HCT116 (cell line): ENCODE measurements at regions not wholly inside any gene's neighbourhood (a gene's known extent, or its start where the extent isn't known, plus 50 kb on each side); places are given as distances from the start of the nearest gene placed in this dataset.

Experiments used
- ATAC-seq: fragments of 200-7000 bp; cut with Tn5 transposase; 2 replicates; pipeline ENCODE4 v1.9.1; 2020; ENCODE audit warnings: mild to moderate bottlenecking, moderate library complexity
- BruUV-seq: library from RNA; stranded (reverse); fragments of 400-500 nt; replicated peaks from 2 replicates; lab custom pipeline; 2021; lab: Mats Ljungman, UMichigan
- CTCF ChIA-PET: fragments of 300-600 bp; sonication (Branson Sonifier 250); formaldehyde crosslinking; loops from one replicate; lab custom pipeline; 2021; ENCODE audit warnings: antibody characterized with exemption; lab: Charles Lee
- POLR2A ChIA-PET: fragments of 300-600, 350-600 bp; sonication (Branson Sonifier 250); formaldehyde crosslinking; loops from one replicate; lab custom pipeline; 2021; ENCODE audit warnings: antibody characterized with exemption; lab: Charles Lee
- RAD21 ChIA-PET, 2 experiments: fragments of 300-600 bp; sonication (Branson Sonifier 250); formaldehyde crosslinking; loops; one replicate each; lab custom pipeline; 2023; ENCODE audit warnings: low total read pairs in 2 of 2; ENCODE audit not compliant: uncharacterized antibody in 2 of 2, unreplicated experiment in 2 of 2, low non-redundant PET in 1 of 2; lab: Charles Lee
- DNase-seq: peaks from one replicate; pipeline ENCODE4 v3.0.0-alpha.2; 2010; ENCODE audit warnings: low read depth, low spot score
- H2AFZ ChIP-seq: fragments of 200-600 bp; shearing (Covaris generic), sonication (generic); 2 replicates; pipeline ENCODE4 v1.6.1; 2017; ENCODE audit warnings: low read depth, mixed run types, mixed read lengths, antibody characterized with exemption, low read length; ENCODE audit not compliant: poor library complexity, severe bottlenecking
- H3K27ac ChIP-seq: 2 replicates; pipeline ENCODE4 v1.5.1; 2012; ENCODE audit warnings: low read depth, low read length
- H3K27me3 ChIP-seq: fragments of 200-600 bp; sonication (generic); 2 replicates; pipeline ENCODE4 v1.6.1; 2016; ENCODE audit warnings: mixed run types, low read length, mixed read lengths; ENCODE audit not compliant: insufficient read depth
- H3K36me3 ChIP-seq, 2 experiments: fragments of 200-500 bp in 1 of 2; fragments of 200-600 bp in 1 of 2; sonication (Bioruptor generic) in 1 of 2; sonication (generic) in 1 of 2; 2 replicates each; pipeline versions ENCODE4 v1.5.1 to v1.6.1; 2014 to 2016; ENCODE audit warnings: low read length in 2 of 2, inconsistent platforms in 1 of 2, mixed read lengths in 1 of 2, mixed run types in 1 of 2; ENCODE audit not compliant: insufficient read depth in 2 of 2, control insufficient read depth in 1 of 2
- H3K4me1 ChIP-seq, 2 experiments: fragments of 200-600 bp in 1 of 2; sonication (generic) in 1 of 2; 2 replicates each; pipeline versions ENCODE4 v1.5.1 to v1.6.1; 2012 to 2017; ENCODE audit warnings: low read length in 2 of 2, inconsistent platforms in 1 of 2, mild to moderate bottlenecking in 1 of 2, mixed read lengths in 1 of 2, mixed run types in 1 of 2, moderate library complexity in 1 of 2; ENCODE audit not compliant: insufficient read depth in 2 of 2, control insufficient read depth in 1 of 2
- H3K4me2 ChIP-seq: fragments of 200-600 bp; sonication (generic); 2 replicates; pipeline ENCODE4 v1.6.1; 2017; ENCODE audit warnings: mixed run types, low read length, mixed read lengths
- H3K4me3 ChIP-seq, 2 experiments: fragments of 200-600 bp in 1 of 2; sonication (generic) in 1 of 2; replicated peaks in 1 of 2; 2 replicates each; pipeline ENCODE4 v1.5.1; 2011 to 2016; ENCODE audit warnings: low read length in 2 of 2, control low read depth in 1 of 2, low read depth in 1 of 2, mild to moderate bottlenecking in 1 of 2, mixed read lengths in 1 of 2, mixed run types in 1 of 2
- H3K79me2 ChIP-seq: fragments of 200-600 bp; sonication (generic); 2 replicates; pipeline ENCODE4 v1.6.1; 2017; ENCODE audit warnings: mild to moderate bottlenecking, mixed run types, low read length, moderate library complexity, mixed read lengths; ENCODE audit not compliant: insufficient read depth
- H3K9ac ChIP-seq: fragments of 200-600 bp; sonication (generic); 2 replicates; pipeline ENCODE4 v1.6.1; 2016; ENCODE audit warnings: low read length, mixed read lengths
- H3K9me2 ChIP-seq: fragments of 200-600 bp; sonication (generic), shearing (Covaris generic); 2 replicates; pipeline ENCODE4 v1.6.1; 2017; ENCODE audit warnings: mixed run types, mild to moderate bottlenecking, moderate library complexity; ENCODE audit not compliant: insufficient read depth
- H3K9me3 ChIP-seq, 2 experiments: fragments of 200-500 bp in 1 of 2; fragments of 200-600 bp in 1 of 2; sonication (Bioruptor generic) in 1 of 2; sonication (generic) in 1 of 2; 2 replicates each; pipeline ENCODE4 v1.6.1; 2014 to 2017; ENCODE audit warnings: low read length in 2 of 2, mixed read lengths in 2 of 2, inconsistent platforms in 1 of 2, low read depth in 1 of 2, mild to moderate bottlenecking in 1 of 2, mixed run types in 1 of 2, moderate library complexity in 1 of 2; ENCODE audit not compliant: control insufficient read depth in 1 of 2, insufficient read depth in 1 of 2
- H4K20me1 ChIP-seq: fragments of 200-600 bp; sonication (generic), shearing (Covaris generic); 2 replicates; pipeline ENCODE4 v1.6.1; 2017; ENCODE audit warnings: mixed run types, mild to moderate bottlenecking, moderate library complexity; ENCODE audit not compliant: insufficient read depth
- CBX3 ChIP-seq: IDR thresholded peaks from 2 replicates; pipeline ENCODE4 v1.6.1; 2012; ENCODE audit warnings: low read depth
- EGR1 ChIP-seq: IDR thresholded peaks from 2 replicates; pipeline ENCODE4 v1.6.1; 2012; ENCODE audit warnings: low read depth
- ELF1 ChIP-seq: IDR thresholded peaks from 2 replicates; pipeline ENCODE4 v1.6.1; 2012; ENCODE audit warnings: low read depth, borderline replicate concordance
- EZH2phosphoT487 ChIP-seq: fragments of 200-600 bp; IDR thresholded peaks from 2 replicates; pipeline ENCODE4 v1.6.1; 2018; ENCODE audit warnings: antibody characterized with exemption, borderline replicate concordance
- FOSL1 ChIP-seq: IDR thresholded peaks from 2 replicates; pipeline ENCODE4 v1.6.1; 2012; ENCODE audit warnings: low read depth
- JUND ChIP-seq: IDR thresholded peaks from 2 replicates; pipeline ENCODE4 v1.6.1; 2012
- POLR2A ChIP-seq: IDR thresholded peaks from 2 replicates; pipeline ENCODE4 v1.7.0; 2011; ENCODE audit warnings: borderline replicate concordance; ENCODE audit not compliant: insufficient read depth, insufficient read length; ENCODE audit errors: extremely low read depth
- POLR2AphosphoS5 ChIP-seq: IDR thresholded peaks from 2 replicates; pipeline ENCODE4 v1.6.1; 2011; ENCODE audit warnings: mild to moderate bottlenecking, low read depth, low read length, moderate library complexity
- SIN3A ChIP-seq: IDR thresholded peaks from 2 replicates; pipeline ENCODE4 v1.6.1; 2012; ENCODE audit warnings: low read depth
- SP1 ChIP-seq: IDR thresholded peaks from 2 replicates; pipeline ENCODE4 v1.6.1; 2012; ENCODE audit warnings: low read depth
- SRF ChIP-seq: IDR thresholded peaks from 2 replicates; pipeline ENCODE4 v1.6.1; 2012; ENCODE audit warnings: low read depth
- TCF7L2 ChIP-seq: IDR thresholded peaks from 2 replicates; pipeline ENCODE4 v1.7.0; 2011; ENCODE audit warnings: borderline replicate concordance, inconsistent platforms; ENCODE audit not compliant: insufficient read depth, insufficient read length; ENCODE audit errors: extremely low read depth
- YY1 ChIP-seq: IDR thresholded peaks from 2 replicates; pipeline ENCODE4 v1.6.1; 2011; ENCODE audit warnings: low read length, low read depth, moderate library complexity, mild to moderate bottlenecking; ENCODE audit not compliant: insufficient replicate concordance; ENCODE audit errors: extremely low read depth
- ZFX ChIP-seq: fragments of 450-650 bp; IDR thresholded peaks from 2 replicates; pipeline ENCODE4 v1.6.1; 2017
- ZNF274 ChIP-seq: fragments of 200-500 bp; sonication (Bioruptor generic); IDR thresholded peaks from 2 replicates; pipeline ENCODE4 v1.6.1; 2014; ENCODE audit warnings: mild to moderate bottlenecking, low read depth, low read length, inconsistent platforms
- intact Hi-C: fragments of 100-400 bp; cut with micrococcal nuclease; formaldehyde crosslinking; loops from 2 replicates; pipeline ENCODE4 v1.10.0; 2022
- TF ChIP-seq, protein P1 (sequence below): IDR thresholded peaks from 2 replicates; pipeline ENCODE4 v1.6.1; 2012; ENCODE audit warnings: low read depth
- TF ChIP-seq, protein P2 (sequence below): IDR thresholded peaks from 2 replicates; pipeline ENCODE4 v1.6.1; 2012

DNA sequence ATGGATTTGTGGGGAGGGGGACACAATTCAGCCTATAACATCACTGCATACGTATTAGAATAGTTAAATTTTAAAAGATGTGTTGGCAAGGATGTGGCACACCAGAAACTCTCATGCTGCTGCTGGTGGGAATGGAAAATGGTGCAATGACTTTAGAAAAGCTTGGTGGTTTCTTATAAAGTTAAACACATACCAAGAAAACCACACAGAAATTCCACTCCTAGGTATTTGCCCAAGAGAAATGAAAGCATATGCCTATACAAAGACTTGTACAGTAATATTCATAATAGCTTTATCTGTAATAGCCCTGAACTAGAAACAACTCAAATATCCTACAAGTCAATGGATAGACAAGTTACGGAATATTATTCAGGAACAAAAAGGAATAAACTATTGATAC is 71.3 kb upstream of the PDHA1 start:
- ATAC-seq (no peak), DNase-seq (no peak)
- Histone ChIP-seq H2AFZ (no peak overlapping the region), H3K9ac (no peak overlapping the region), H3K4me3 (no peak overlapping the region), H3K9me2 (no peaks in the 10 kb centered on the region), H3K27me3 (no peaks in the 10 kb centered on the region), H3K4me2 (no peak overlapping the region), H3K79me2 (no peaks in the 10 kb centered on the region), H3K9me3 (no peaks in the 10 kb centered on the region), H3K36me3 (no peaks in the 10 kb centered on the region), H3K27ac (no peak overlapping the region), H4K20me1 (no peaks in the 10 kb centered on the region), H3K4me1 (no peaks in the 10 kb centered on the region)
- CTCF ChIA-PET: no interaction called here
- no peak for TF ChIP-seq SIN3A
- no peak for TF ChIP-seq POLR2AphosphoS5
- no peak for TF ChIP-seq SP1
- no peak for TF ChIP-seq FOSL1
- TF ChIP-seq EZH2phosphoT487: no peak
- TF ChIP-seq TCF7L2: no peak
- no peak for TF ChIP-seq JUND
- no peak for TF ChIP-seq EGR1
- no peak for TF ChIP-seq CBX3
- TF ChIP-seq ELF1: no peak
- no peak for TF ChIP-seq YY1
- BruUV-seq: no TSS peak
- intact Hi-C loops: no loop called here
- RAD21 ChIA-PET: no interaction called here
- POLR2A ChIA-PET: no interaction called here

DNA sequence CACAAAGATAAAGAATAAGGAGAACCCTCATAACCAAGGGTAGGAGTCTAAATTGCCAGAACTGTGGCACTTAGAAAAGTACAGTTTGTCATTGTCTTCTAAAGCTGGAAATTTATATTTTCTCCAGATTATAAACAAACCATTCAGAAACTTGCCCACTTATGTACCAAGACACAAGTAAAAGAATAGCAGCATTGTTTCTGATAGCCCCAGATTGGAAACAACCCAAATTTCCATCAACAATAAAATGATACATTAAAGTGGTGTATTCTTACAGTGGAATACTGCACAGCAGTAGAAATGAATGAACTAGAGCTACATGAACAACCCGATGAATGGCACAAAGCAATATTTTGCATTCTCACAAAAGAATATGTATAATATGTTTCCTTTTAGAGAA is 63.1 kb upstream of the PDHA1 start:
- ChIA-PET RAD21 (no interaction called here), CTCF (no interaction called here), POLR2A (no interaction called here)
- DNase-seq (no peak), ATAC-seq (no peak)
- Histone ChIP-seq H3K9ac (no peak overlapping the region), H3K27ac (no peak overlapping the region), H3K4me3 (no peak overlapping the region), H3K9me2 (no peaks in the 10 kb centered on the region), H3K36me3 (no peaks in the 10 kb centered on the region), H2AFZ (no peak overlapping the region), H3K27me3 (no peaks in the 10 kb centered on the region), H3K9me3 (no peaks in the 10 kb centered on the region), H3K79me2 (no peaks in the 10 kb centered on the region), H3K4me1 (no peaks in the 10 kb centered on the region), H4K20me1 (no peaks in the 10 kb centered on the region), H3K4me2 (no peak overlapping the region)
- BruUV-seq: no TSS peak
- TF ChIP-seq EGR1: no peak
- TF ChIP-seq YY1: no peak
- TF ChIP-seq, protein P1, sequence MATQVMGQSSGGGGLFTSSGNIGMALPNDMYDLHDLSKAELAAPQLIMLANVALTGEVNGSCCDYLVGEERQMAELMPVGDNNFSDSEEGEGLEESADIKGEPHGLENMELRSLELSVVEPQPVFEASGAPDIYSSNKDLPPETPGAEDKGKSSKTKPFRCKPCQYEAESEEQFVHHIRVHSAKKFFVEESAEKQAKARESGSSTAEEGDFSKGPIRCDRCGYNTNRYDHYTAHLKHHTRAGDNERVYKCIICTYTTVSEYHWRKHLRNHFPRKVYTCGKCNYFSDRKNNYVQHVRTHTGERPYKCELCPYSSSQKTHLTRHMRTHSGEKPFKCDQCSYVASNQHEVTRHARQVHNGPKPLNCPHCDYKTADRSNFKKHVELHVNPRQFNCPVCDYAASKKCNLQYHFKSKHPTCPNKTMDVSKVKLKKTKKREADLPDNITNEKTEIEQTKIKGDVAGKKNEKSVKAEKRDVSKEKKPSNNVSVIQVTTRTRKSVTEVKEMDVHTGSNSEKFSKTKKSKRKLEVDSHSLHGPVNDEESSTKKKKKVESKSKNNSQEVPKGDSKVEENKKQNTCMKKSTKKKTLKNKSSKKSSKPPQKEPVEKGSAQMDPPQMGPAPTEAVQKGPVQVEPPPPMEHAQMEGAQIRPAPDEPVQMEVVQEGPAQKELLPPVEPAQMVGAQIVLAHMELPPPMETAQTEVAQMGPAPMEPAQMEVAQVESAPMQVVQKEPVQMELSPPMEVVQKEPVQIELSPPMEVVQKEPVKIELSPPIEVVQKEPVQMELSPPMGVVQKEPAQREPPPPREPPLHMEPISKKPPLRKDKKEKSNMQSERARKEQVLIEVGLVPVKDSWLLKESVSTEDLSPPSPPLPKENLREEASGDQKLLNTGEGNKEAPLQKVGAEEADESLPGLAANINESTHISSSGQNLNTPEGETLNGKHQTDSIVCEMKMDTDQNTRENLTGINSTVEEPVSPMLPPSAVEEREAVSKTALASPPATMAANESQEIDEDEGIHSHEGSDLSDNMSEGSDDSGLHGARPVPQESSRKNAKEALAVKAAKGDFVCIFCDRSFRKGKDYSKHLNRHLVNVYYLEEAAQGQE: no peak
- no peak for TF ChIP-seq SIN3A
- TF ChIP-seq ELF1: no peak
- TF ChIP-seq SRF: no peak
- no peak for TF ChIP-seq POLR2A
- no peak for TF ChIP-seq JUND
- TF ChIP-seq ZFX: no peak
- TF ChIP-seq, protein P2, sequence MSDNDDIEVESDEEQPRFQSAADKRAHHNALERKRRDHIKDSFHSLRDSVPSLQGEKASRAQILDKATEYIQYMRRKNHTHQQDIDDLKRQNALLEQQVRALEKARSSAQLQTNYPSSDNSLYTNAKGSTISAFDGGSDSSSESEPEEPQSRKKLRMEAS: no peak
- TF ChIP-seq ZNF274: no peak
- intact Hi-C loops: no loop called here
